Neuronal stem cell (in vitro differentiated cells): ENCODE measurements at regions not wholly inside any gene's neighbourhood (a gene's known extent, or its start where the extent isn't known, plus 50 kb on each side); places are given as distances from the start of the nearest gene placed in this dataset.
A peak's percentile ranks its signal among the peaks of the same experiment; 100 is the strongest.

Experiments used
- DNase-seq: peaks from one replicate; pipeline ENCODE4 v3.0.0-alpha.2; 2013; ENCODE audit warnings: low spot score
- H2AFZ ChIP-seq: one replicate; pipeline ENCODE4 v1.6.1; 2013; ENCODE audit warnings: mild to moderate bottlenecking, low read length, inconsistent platforms
- H2AK5ac ChIP-seq: 2 replicates; pipeline ENCODE4 v1.6.1; 2013; ENCODE audit warnings: low read depth, mild to moderate bottlenecking, inconsistent platforms, low read length, moderate library complexity, mixed read lengths
- H2BK120ac ChIP-seq: 2 replicates; pipeline ENCODE4 v1.6.1; 2013; ENCODE audit warnings: low read depth, mild to moderate bottlenecking, inconsistent platforms, low read length, moderate library complexity, mixed read lengths
- H2BK12ac ChIP-seq: one replicate; pipeline ENCODE4 v1.6.1; 2013; ENCODE audit warnings: low read length, inconsistent platforms
- H2BK15ac ChIP-seq: 2 replicates; pipeline ENCODE4 v1.6.1; 2013; ENCODE audit warnings: mild to moderate bottlenecking, low read length, inconsistent platforms, mixed read lengths
- H2BK5ac ChIP-seq: one replicate; pipeline ENCODE4 v1.6.1; 2013; ENCODE audit warnings: inconsistent platforms, mild to moderate bottlenecking, low read length, moderate library complexity
- H3K14ac ChIP-seq: one replicate; pipeline ENCODE4 v1.6.1; 2013; ENCODE audit warnings: low read length, inconsistent platforms
- H3K18ac ChIP-seq: 2 replicates; pipeline ENCODE4 v1.6.1; 2013; ENCODE audit warnings: low read length, inconsistent platforms
- H3K23ac ChIP-seq: 2 replicates; pipeline ENCODE4 v1.6.1; 2013; ENCODE audit warnings: low read depth, mild to moderate bottlenecking, mixed read lengths, low read length, inconsistent platforms; ENCODE audit not compliant: poor library complexity
- H3K27ac ChIP-seq: replicated peaks from 3 replicates; pipeline ENCODE4 v1.5.1; 2013; ENCODE audit warnings: low read length, inconsistent platforms
- H3K27me3 ChIP-seq, 3 experiments: 2 replicates each; pipeline ENCODE4 v1.6.1; 2013; ENCODE audit warnings: low read length in 3 of 3, mild to moderate bottlenecking in 2 of 3, inconsistent platforms in 1 of 3, low read depth in 1 of 3, mixed read lengths in 1 of 3, moderate library complexity in 1 of 3; ENCODE audit not compliant: control insufficient read depth in 3 of 3, insufficient read depth in 3 of 3
- H3K36me3 ChIP-seq, 2 donors: replicated peaks in 1 of 2; 2 replicates each; pipeline ENCODE4 v1.6.1; 2013; ENCODE audit warnings: low read length in 2 of 2; ENCODE audit not compliant: control insufficient read depth in 2 of 2, insufficient read depth in 2 of 2
- H3K4ac ChIP-seq: 2 replicates; pipeline ENCODE4 v1.6.1; 2013; ENCODE audit warnings: inconsistent platforms, mild to moderate bottlenecking, low read length, moderate library complexity
- H3K4me1 ChIP-seq, 2 donors: 1 replicate in 1 of 2; 2 replicates in 1 of 2; pipeline ENCODE4 v1.6.1; 2013; ENCODE audit warnings: low read length in 2 of 2, low read depth in 1 of 2; ENCODE audit not compliant: control insufficient read depth in 2 of 2, insufficient read depth in 1 of 2
- H3K4me2 ChIP-seq: one replicate; pipeline ENCODE4 v1.6.1; 2013; ENCODE audit warnings: mild to moderate bottlenecking, low read length, inconsistent platforms; ENCODE audit not compliant: insufficient read depth, poor library complexity, severe bottlenecking
- H3K4me3 ChIP-seq, 2 donors: 2 replicates each; pipeline ENCODE4 v1.5.1; 2013; ENCODE audit warnings: low read length in 2 of 2, mild to moderate bottlenecking in 2 of 2, inconsistent platforms in 1 of 2, moderate library complexity in 1 of 2
- H3K79me1 ChIP-seq: one replicate; pipeline ENCODE4 v1.6.1; 2013; ENCODE audit warnings: low read depth, mild to moderate bottlenecking, inconsistent platforms, low read length, moderate library complexity
- H3K9ac ChIP-seq: one replicate; pipeline ENCODE4 v1.6.1; 2013; ENCODE audit warnings: mild to moderate bottlenecking, low read depth, low read length, inconsistent platforms; ENCODE audit not compliant: poor library complexity
- H3K9me3 ChIP-seq, 2 donors: replicated peaks in 1 of 2; 2 replicates each; pipeline versions ENCODE3 to v1.6.1; 2013; ENCODE audit warnings: low read length in 2 of 2, mild to moderate bottlenecking in 2 of 2, inconsistent platforms in 1 of 2, low read depth in 1 of 2, mixed read lengths in 1 of 2, moderate library complexity in 1 of 2; ENCODE audit not compliant: control insufficient read depth in 2 of 2, insufficient read depth in 1 of 2
- H4K8ac ChIP-seq: one replicate; pipeline ENCODE4 v1.6.1; 2013; ENCODE audit warnings: low read depth, mild to moderate bottlenecking, inconsistent platforms, low read length, moderate library complexity
- H4K91ac ChIP-seq: one replicate; pipeline ENCODE4 v1.6.1; 2013; ENCODE audit warnings: low read length, low read depth, mild to moderate bottlenecking, inconsistent platforms; ENCODE audit not compliant: poor library complexity
- WGBS, 2 donors: extraction: QIAGEN DNeasy Blood & Tissue Kit; methylation state at CpG; one replicate each; pipeline ENCODE4 v1.1.7; 2013; ENCODE audit warnings: missing lambda C conversion rate in 2 of 2, mixed read lengths in 1 of 2; ENCODE audit not compliant: insufficient read length in 2 of 2, insufficient replicate concordance in 1 of 2; ENCODE audit errors: extremely low coverage in 2 of 2; 5-methylcytosine and 5-hydroxymethylcytosine counted together

DNA sequence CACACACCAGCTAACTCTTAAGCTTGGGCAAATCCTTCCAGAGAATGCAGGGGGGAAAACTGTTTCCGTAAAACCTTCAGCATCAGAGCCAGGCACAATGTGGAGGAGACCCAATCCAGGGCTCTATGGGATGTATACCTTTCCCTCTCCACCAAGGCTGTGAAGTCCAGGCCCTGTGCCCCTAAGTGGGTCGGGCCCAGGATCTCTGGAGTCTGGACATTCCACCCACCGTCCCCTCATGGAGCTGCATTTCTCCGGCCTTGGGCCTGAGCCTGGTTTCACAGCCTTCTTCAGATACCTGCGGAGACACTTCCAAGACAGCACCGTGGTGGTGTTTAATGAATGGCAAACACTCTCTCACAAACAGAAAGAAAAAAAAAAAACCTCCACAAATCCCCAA is 186.2 kb downstream of the URI1 start:
- no peak overlapping the region for H3K18ac ChIP-seq
- H2BK12ac ChIP-seq: no peak overlapping the region
- H4K8ac ChIP-seq: no peak overlapping the region
- H3K9me3 ChIP-seq: peaks cover 0 to 2% of the 10 kb centered on the region in 2 donors
- no peaks in the 10 kb centered on the region for H3K27me3 ChIP-seq
- H3K4me3 ChIP-seq: no peak overlapping the region
- H2BK15ac ChIP-seq: peak overlapping the region; percentile 86
- H3K14ac ChIP-seq: no peak overlapping the region
- no CpG with 5 or more reads among the region's 6 CpGs for WGBS, 2 donors
- H2AK5ac ChIP-seq: no peak overlapping the region
- H2BK5ac ChIP-seq: no peak overlapping the region
- H3K9ac ChIP-seq: no peak overlapping the region
- H2BK120ac ChIP-seq: no peak overlapping the region
- no peak overlapping the region for H3K4me2 ChIP-seq
- H2AFZ ChIP-seq: no peak overlapping the region
- peaks cover 10 to 12% of the 10 kb centered on the region in 2 donors for H3K4me1 ChIP-seq
- no peaks in the 10 kb centered on the region for H3K79me1 ChIP-seq
- H3K27ac ChIP-seq: no peak overlapping the region
- no peak overlapping the region for H3K23ac ChIP-seq
- no peak for DNase-seq
- no peak overlapping the region for H3K4ac ChIP-seq
- H4K91ac ChIP-seq: no peak overlapping the region
- no peaks in the 10 kb centered on the region for H3K36me3 ChIP-seq

DNA sequence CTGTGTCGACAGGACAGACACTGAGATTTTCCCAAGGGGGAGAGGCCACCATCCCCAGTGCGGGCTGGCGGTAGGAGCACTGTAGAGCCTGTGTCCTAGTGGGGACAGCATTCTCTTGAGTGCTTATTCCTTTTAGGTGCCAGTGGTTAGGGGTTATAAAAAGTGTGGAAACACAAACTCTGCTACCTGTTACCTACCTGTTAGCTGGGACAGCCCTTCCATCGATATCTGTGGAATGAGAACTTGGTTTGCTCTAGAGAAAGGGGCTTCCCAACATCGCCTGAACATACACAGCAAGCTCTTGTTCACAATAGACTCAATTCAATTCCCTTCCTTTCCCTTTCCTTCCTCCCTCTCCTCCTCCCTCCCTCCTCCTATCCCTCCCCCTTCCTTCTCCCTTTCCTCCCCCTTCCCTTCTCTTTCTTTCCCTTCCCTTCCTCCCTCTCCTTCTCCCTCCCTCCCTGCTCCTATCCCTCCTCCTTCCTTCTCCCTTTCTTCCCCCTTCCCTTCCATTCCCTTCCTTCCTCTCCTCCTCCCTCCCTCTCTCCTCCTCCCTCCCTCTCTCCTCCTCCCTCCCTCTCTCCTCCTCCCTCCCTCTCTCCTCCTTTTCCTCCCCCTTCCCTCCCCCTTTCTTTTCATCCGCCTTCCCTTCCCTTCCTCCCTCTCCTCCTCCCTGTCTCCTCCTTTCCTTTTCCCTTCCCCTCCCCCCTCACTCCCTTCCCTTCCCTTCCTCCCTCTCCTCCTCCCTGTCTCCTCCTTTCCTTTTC is 188.5 kb downstream of the URI1 start:
- Histone ChIP-seq H3K23ac (no peak overlapping the region), H3K4me2 (no peak overlapping the region), H2AFZ (no peak overlapping the region), H3K36me3 (no peaks in the 10 kb centered on the region), H2BK5ac (no peak overlapping the region), H3K79me1 (no peaks in the 10 kb centered on the region), H3K4me3 (no peak overlapping the region), H2BK15ac (no peak overlapping the region), H3K27me3 (no peaks in the 10 kb centered on the region), H4K91ac (no peak overlapping the region), H3K4ac (no peak overlapping the region), H3K9me3 (peaks cover 0 to 2% of the 10 kb centered on the region in 2 donors), H2BK12ac (no peak overlapping the region), H3K4me1 (peaks cover 10 to 12% of the 10 kb centered on the region in 2 donors), H3K27ac (no peak overlapping the region), H2BK120ac (no peak overlapping the region), H4K8ac (no peak overlapping the region), H3K14ac (no peak overlapping the region), H3K9ac (no peak overlapping the region), H2AK5ac (no peak overlapping the region), H3K18ac (peak overlapping the region; percentile 40)
- no CpG with 5 or more reads among the region's 6 CpGs for WGBS, 2 donors
- DNase-seq: no peak

DNA sequence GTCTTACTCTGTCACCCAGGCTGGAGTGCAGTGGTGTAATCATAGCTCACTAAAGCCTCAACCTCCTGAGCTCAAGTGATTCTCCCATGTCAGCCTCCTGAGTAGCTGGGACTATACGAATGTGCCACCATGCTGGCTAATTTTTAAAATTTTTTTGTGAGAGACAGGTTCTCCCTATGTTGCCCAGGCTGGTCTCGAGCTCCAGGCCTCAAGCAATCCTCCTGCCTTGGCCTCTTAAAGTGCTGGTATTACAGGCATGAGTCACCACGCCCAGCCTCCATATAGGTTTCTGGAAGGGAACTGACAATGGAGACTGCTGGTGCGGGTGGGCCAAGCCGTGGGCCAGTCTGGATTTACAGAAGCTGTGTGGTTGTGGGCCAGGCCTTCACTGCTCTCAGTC is 189.2 kb downstream of the URI1 start:
- H4K91ac ChIP-seq: no peak overlapping the region
- no peak overlapping the region for H3K23ac ChIP-seq
- no peak overlapping the region for H2BK12ac ChIP-seq
- H2AFZ ChIP-seq: peak overlapping the region; percentile 95
- no peak overlapping the region for H3K4me3 ChIP-seq
- no peak for DNase-seq
- no CpG with 5 or more reads among the region's 5 CpGs for WGBS, 2 donors
- H3K18ac ChIP-seq: peak overlapping the region; percentile 32
- no peak overlapping the region for H2BK120ac ChIP-seq
- H3K9me3 ChIP-seq: peaks cover 0 to 2% of the 10 kb centered on the region in 2 donors
- H3K36me3 ChIP-seq: no peaks in the 10 kb centered on the region
- H2AK5ac ChIP-seq: peak overlapping the region; percentile 49
- no peak overlapping the region for H3K14ac ChIP-seq
- H4K8ac ChIP-seq: no peak overlapping the region
- H3K4me2 ChIP-seq: no peak overlapping the region
- H2BK15ac ChIP-seq: no peak overlapping the region
- no peaks in the 10 kb centered on the region for H3K27me3 ChIP-seq
- no peak overlapping the region for H3K9ac ChIP-seq
- no peaks in the 10 kb centered on the region for H3K79me1 ChIP-seq
- peaks cover 10 to 12% of the 10 kb centered on the region in 2 donors for H3K4me1 ChIP-seq
- no peak overlapping the region for H3K27ac ChIP-seq
- no peak overlapping the region for H2BK5ac ChIP-seq
- H3K4ac ChIP-seq: no peak overlapping the region

DNA sequence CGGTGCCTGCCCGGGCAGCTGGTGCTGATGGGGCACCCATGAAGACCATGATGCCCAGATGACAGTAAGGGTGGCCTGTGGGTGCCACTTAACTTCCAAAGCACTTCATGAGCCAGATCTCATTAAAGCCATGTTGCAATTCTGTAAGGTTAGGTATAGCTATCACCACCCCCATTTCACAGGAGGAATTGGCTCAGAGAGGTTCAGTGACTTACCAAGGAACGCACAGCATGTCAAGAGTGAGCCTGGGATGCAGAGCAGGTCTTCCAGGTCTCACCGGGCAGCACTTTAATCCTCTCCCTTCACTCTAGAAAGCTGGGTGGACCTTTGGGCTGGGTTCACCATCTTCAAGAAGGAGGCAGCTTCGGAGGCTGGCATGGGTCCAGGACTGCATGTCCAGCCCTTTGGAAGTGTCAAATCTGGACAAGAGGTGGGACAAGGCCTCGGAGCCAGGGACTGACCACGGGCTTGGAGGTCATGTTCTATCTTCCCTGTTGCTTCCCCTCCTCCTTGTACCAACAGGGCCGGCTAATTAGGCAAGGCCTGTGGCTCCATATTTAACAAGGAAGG is 189.8 kb downstream of the URI1 start:
- H3K4me2 ChIP-seq: no peak overlapping the region
- no CpG with 5 or more reads among the region's 8 CpGs for WGBS, 2 donors

More for the DNA sequence above, 189.8 kb downstream of the URI1 start:
- no peak overlapping the region for H3K4ac ChIP-seq
- no peaks in the 10 kb centered on the region for H3K36me3 ChIP-seq
- peak overlapping the region; percentile 49 for H2AK5ac ChIP-seq
- H2BK120ac ChIP-seq: no peak overlapping the region
- no peak overlapping the region for H3K14ac ChIP-seq
- peak overlapping the region; percentile 93 for H2BK5ac ChIP-seq
- H2BK12ac ChIP-seq: peak overlapping the region; percentile 44
- no peak overlapping the region for H3K4me3 ChIP-seq
- peak overlapping the region; percentile 49 for H3K27ac ChIP-seq
- H3K79me1 ChIP-seq: no peaks in the 10 kb centered on the region
- no peak for DNase-seq
- no peak overlapping the region for H2BK15ac ChIP-seq
- H3K4me1 ChIP-seq: peaks cover 10 to 12% of the 10 kb centered on the region in 2 donors
- H3K23ac ChIP-seq: no peak overlapping the region
- peaks cover 0 to 2% of the 10 kb centered on the region in 2 donors for H3K9me3 ChIP-seq
- H4K8ac ChIP-seq: no peak overlapping the region
- peak overlapping the region; percentile 54 for H3K9ac ChIP-seq
- H2AFZ ChIP-seq: peak overlapping the region; percentile 95
- H4K91ac ChIP-seq: no peak overlapping the region
- H3K27me3 ChIP-seq: no peaks in the 10 kb centered on the region
- peak overlapping the region; percentile 80 for H3K18ac ChIP-seq
